Smooth muscle cell of the brain vasculature (primary cell): ENCODE measurements at regions not wholly inside any gene's neighbourhood (a gene's known extent, or its start where the extent isn't known, plus 50 kb on each side); places are given as distances from the start of the nearest gene placed in this dataset.

Source experiments
- DNase-seq: peaks from one replicate; pipeline ENCODE4 v3.0.0-alpha.2; 2012; ENCODE audit warnings: low read depth, low spot score

DNA sequence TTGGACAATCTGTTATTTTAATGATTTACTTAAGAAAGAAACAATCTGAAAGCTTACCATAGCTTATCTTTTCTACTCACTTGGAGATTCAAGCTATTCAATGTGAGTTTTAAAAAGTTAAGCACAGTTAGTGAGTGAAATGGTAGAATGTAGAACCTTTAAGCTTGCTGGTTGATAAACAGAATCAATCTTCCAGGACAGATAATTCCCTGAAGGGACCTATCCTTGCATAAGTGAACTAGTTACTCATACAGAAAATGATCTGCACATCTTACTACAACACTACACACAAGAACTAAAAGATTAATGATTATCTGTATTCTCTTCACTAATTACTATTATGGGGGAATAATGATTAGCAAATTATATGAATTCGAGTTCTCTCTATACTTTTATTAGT lies 165.6 kb downstream of the PALM2AKAP2 start:
- no peak for DNase-seq

DNA sequence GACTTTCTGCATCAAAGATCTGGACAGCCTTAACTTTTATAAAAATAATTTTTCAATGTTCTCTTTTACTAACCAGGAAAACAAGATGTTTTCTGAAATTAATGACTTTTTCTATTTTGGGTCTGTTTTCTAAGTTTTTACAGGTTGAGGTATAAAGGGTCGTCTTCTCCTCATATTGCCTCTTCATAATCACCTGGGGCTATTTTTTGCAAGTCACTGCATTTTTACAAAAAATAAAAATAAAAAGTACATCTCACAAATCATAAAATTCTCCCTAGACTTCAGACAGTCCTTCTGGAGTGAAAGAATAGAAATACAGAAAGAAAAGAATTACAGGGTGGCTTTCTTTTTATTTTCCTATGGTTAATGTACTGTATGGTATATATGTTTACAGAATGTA lies 168.5 kb downstream of the PALM2AKAP2 start:
- DNase-seq, result no peak

DNA sequence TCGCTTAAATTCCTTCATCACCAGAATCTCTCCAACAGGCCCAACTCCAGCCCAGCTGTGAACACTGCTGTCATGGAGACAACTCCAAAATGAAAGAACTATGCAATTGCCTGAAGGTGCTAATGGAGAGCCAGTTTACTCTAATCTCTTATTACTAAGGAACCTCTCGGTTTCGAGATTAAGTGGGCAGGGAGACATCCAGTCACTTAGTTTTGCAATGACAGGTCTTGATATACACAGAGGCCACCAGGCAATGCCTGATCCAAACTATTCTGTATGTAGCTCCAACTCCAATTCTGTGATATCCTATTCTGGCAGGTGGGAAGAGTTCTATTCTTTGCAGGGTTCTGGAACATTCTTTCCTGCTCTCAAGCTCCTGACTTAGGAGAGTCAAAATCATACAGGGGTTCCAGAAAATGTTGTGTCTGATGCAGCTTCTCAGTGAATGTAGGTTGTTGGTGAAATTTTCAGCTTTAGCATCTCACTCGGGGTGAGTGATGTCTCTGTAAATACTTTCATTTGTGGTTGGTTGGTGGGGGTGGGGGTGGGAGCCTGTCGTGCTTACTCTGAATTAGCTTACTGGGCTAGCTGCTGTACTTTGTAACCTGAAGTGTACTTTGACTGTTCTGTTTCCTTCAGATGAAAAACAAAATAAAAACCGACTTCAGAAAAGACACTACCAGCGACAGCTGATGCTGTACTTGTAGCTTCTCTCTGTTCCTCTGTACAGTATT lies 170.9 kb downstream of the PALM2AKAP2 start:
- DNase-seq, result no peak

DNA sequence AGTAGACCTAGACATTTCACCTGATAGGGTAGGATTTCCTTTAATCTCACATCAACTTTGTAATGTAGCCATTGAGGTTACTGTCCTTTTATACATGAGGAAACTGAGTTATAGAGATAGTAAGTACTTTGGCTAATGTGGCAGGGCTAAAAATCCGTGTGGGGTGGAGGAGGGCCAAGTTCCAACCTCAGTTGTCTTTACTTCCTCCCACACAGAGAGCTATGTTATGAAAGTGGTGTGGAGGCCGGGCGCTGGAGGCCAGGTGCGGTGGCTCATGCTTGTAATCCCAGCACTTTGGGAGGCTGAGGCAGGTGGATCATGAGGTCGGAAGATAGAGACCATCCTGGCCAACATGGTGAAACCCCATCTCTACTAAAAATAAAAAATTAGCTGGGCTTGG lies 173.3 kb downstream of the PALM2AKAP2 start:
- no peak for DNase-seq

DNA sequence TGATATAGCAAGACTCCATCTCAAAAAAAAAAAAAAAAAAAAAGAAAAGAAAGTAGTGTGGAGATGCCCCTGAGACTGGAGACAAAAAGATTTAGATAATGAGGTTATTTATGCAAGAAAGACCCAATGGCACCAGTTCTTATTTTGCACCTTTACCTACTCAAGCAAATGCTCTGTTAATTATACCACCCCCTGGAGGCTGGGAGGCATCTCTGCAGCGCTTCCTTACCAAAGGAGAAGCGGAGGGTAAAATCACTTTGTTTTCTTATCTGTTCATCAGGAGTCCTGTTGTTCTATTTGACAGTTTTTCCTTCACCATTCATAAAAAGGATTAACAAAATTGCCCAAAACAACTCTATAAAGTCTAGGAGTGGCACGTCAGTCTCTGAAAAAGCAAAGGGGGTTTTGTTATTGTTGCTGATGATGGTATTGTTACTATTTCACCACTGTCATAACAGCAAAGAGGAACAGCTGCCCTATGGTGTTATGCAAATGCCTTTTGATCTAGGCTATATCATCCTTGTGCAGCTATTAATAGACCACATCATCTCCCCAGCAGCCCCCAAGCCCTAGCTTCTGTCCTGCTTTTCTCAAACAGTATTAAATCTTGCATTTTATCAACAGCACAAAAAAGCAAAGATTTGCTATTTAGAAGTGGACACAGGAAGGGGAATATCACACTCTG lies 174.0 kb downstream of the PALM2AKAP2 start:
- no peak for DNase-seq

DNA sequence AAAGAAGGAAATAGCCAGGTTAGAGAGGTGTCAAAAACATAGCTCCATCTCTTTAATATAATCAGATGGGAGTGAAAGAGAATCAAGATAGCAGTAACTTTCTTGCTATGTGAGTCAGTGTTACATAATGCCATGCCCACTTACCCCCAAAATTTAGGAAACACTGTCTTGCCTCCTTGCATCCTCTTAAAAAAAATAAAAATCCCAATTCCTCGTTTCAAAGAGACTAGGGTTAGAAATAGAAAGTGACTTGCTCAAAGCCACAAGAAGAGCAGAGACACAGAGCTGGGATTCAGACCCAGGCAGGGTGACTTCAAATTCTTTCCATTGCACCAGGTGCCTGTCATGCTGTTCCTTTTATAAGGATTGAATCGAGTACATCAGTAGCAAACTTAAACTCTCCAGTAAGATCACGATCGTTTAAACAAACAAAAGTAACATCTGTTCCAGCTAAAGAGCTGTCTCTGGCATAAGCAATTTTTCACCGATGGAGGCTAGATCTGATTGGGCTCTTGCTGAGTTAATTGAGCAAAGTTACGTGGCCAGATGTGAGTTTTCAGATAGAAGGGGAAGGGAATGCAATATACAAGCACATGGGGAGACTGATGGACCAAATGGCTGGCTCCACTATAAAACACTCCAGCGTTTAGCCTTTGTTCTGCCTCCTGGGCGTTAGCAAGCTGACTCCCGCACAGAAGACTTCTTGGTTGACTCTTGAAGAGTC lies 176.9 kb downstream of the PALM2AKAP2 start:
- no peak for DNase-seq

DNA sequence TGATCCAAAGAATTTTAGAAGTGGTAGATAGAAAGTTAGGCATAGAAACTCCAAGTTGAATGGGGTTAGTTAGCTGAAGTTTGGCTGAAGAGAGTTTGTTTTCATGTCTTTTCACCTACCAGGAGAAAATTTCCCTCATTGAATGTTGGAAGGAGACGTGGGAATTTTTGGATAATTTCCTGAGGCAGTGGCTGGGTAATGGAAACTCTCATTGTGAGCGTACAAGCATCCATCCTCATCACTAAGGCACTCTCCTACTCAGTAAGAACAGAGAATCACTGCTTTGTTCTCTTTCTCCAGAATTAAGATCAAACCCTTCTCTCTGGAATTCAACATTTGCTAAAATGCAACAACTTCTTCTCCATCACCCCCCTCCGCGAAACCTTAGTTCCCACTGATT lies 179.7 kb downstream of the PALM2AKAP2 start:
- no peak for DNase-seq

DNA sequence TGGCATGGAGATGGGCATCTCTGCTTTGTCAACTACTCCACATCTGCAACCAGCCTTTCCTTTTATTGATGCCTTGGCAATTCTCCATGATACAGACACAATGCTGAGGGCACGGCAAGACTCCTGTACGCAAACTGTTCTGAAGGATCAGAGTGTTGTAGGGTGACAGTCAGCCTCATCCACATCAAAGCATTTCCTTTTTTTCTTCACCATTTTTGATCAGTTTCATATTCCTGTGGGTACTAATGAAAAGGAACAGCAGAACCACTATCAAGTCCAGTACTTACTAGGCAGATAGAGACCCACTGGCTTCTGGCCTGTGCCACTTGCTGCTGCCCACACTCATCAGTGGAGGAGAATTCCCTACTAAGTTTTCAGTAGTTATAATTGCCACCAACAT lies 181.6 kb downstream of the PALM2AKAP2 start:
- DNase-seq, result no peak

DNA sequence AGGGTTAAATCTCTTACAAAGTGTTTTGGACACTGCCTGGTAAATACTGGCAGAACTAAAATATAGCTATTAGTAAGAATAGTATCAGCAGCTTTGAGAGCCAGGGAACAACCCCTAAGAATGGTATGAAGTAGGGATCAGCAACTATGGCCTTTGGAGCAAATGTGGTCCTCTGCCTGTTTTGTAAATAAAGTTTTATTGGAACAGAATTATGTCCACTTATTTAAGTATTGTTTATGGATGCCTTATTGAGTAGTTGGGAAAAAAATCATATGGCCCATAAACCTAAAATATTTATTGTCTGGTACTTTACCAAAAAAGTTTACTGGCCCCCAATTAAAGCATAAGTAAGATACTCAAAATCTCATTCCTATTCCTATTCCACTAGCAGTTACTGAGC lies 182.2 kb downstream of the PALM2AKAP2 start:
- DNase-seq, result no peak

DNA sequence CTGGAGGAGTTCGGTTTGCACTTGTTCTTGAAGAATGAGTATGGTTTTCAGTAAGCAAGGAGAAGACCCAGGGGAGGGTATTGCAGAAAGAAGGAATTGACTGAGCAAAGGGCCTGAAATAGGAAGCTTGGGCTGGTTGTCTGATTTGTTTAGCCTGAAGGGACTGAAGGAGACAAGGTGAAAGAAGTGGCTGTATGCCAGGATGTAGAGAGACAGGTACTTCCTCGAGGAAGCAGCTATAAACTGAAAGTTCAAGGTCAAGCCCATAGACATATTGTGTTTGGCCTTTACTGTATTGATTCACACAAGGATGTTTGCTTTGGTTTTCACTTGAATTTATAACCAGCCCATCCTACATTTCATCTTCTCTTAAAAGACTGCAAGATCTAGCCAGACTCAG lies 183.1 kb downstream of the PALM2AKAP2 start:
- DNase-seq, result no peak

DNA sequence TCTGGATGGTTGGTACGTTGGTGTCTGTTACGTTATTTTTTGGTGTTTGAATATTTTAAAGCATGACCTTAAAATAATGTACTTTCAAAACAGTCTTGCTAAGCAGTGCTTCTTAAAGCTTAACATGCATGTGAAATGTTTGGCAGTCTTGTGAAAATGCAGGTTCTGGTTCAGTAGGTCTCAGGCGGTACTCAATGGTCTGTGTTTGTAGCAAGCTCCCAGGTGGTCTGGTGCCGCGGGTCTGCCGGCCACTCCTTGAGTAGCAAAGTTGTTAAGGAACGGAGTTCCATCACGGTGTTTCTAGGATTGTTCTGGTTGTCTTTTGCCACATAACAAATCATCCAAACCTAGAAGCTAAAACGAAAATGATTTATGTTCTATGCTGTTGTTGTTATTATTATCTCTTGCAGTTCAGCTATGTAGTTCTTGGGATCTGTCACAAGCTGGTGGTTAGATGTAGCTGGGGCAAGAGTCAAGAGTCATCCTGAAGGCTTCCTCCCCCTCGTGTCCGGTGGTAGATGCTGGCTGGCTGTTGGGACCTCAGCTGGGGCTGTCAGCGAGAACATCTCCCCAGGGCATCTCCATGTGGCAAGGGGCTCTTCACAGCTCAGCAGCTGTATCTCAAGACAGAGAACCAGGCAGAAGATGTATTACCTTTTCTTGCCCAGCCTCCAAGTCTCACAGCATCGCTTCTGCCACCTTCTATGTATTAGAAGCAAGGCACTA lies 186.8 kb downstream of the PALM2AKAP2 start:
- no peak for DNase-seq

DNA sequence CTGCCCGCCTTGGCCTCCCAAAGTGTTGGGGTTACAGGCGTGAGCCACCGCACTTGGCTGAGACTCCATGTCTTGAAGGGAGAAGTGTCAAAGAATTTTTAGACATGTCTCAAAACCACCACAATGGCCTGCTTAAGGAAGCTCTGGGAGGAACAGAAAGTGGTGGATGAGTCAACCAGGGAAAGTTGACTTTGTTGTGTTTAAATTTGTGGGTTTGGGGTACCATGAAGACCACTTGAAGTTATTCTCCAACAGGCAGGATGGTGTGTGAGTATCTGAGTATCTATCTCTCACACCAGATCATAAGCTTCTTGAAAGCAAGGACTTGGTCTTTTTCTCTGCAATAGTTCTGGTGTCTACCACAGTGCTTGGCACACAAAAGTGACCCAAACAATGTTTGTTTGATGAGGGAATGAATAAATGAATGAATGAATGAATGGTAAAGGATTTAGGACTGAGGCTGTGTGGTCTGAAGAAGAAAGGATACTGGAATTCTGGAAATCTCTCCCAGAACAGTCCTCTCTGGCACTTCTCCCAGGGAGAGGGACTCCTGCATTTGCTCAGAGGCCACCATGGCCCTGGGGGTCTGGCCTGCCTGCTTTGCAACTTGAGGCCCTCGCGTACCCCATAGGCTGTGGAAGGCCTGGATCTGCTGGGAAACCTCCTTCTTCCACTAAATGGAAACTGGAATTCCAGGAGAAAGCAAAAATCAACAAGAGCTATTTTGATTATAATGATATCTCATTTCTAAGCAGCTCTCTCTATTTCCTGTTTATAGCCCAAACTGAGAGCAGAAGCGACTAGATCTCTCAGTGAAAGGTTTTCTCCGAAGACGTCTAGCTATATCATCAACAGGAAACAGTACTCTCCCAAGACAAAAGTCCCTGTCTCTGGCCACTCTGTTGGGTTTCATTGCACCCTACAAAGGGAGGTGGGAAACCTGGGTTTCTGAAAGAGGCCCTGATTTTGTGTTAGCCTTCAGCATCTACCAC lies 187.9 kb downstream of the PALM2AKAP2 start:
- no peak for DNase-seq

DNA sequence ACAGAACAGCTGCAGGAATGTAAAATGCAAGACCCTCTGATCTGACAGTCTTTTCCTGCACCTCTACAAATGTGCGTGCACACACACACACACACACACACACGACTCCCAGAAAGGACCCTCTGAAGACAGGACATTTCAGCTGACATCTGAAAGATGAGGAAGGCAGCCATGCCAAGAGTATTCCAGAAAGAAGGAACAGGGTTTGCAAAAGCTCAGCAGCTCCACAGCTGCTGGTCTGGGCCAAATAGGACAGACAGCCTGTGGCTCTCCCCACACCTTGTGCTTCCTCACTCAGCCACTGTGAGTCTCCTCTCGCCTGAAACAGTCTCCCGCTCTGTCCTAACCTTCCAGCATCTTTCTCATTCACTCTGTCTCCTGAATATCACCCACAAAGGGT lies 189.0 kb downstream of the PALM2AKAP2 start:
- no peak for DNase-seq

DNA sequence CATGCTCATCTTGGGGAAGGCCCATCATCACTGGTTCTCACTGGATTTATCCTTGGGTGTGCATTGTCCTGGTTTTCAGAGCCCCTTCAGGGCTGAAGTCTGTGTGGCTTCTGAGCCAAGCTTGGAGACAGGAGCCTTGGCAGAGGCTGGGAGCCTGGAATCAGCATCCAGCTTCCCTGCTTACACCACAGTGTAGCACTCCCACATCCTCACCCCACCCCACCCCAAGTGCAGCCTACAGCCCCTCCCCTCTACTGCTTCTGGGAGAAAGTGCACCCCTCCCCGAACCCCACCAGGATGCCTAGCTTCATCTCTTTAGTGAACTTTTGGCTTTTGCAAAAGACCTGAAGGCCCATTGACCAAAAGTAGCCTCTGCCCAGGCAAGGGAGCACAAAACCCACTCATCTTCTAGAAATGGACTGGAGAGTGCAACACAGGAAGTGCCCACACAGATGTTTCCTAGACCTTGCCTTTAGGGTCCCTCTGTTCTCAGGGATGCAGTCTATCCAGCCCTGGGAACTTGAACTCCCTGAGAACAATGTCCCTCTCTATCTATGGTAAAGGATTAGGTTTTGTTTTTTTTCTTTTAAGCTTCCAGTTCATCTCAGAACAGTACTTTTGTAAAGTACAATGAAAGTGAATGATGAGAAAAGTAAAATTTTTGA lies 189.7 kb downstream of the PALM2AKAP2 start:
- DNase-seq, result no peak

DNA sequence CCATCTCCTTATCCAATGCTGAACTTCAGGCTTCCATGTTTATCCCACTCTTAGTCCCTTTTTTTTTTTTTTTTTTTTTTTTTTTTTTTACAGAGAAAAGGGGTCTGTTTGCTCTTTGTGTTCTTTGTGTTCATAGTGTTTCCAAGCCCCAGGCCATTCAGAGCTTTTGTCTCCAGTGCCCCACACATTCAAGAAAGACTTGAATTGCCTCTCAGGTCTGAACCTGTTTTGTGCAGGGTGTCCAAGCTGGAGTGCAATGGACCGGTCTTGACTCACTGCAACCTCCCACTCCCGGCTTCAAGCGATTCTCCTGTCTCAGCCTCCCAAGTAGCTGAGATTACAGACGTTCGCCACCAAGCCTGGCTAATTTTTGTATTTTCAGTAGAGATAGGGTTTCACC lies 191.2 kb downstream of the PALM2AKAP2 start:
- no peak for DNase-seq

DNA sequence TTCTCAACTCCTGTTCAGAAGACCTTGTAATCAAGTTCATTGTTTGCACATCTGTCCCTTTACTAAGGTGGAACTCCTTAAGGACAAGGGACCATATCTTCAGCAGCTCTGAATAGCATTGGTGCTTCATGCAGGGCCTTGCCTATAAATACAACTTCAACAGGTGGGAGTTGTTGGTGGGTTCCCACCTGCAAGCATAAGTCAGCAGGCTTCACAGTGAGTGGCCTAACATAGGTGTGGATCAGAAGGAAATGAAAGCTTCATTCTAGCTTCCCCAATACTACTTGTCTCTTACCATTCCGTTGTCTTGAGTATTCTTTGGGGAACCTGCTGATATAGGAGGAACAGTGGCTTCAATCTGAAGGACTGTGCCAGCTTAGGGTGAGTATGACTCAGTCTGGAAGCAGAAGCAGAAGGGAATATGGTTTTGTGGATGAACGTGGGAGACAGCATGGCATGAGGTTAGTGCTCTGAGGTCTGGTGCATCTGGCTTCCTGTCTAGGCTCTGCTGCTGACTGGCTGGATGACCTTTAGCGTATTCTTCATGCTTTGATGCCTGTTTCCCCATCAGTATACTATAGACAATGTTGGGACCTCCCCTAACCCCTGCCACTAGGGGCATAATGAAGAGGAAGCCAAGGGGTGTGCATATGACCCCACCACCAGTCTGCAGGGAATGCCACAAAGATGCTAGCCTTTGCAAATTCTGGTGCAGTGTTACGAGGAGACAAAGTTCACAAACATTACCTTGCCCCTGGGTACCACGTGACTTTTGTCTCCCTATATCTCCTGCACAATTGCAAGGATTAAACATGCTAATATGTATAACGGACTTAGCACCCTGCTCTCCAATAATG lies 192.3 kb downstream of the PALM2AKAP2 start:
- DNase-seq, result no peak

DNA sequence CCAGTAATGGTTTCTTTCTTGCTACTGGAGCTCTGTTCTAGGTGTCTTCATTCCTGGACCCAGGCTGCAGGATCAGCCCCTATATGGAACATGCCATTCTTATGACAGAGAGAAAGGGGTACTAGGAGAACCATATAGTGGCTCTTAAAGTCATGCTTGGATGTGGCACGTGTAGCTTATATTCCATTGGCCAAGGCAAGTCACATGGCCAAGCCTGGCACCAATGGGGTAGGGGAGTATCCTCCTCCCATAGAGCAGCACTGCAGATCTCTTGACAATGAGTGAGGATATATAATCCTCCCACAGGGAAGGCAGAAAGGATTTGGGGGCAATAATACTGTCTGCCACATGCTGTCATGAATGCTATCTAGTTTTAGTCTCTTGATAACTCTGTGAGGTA lies 193.3 kb downstream of the PALM2AKAP2 start:
- DNase-seq, result no peak

DNA sequence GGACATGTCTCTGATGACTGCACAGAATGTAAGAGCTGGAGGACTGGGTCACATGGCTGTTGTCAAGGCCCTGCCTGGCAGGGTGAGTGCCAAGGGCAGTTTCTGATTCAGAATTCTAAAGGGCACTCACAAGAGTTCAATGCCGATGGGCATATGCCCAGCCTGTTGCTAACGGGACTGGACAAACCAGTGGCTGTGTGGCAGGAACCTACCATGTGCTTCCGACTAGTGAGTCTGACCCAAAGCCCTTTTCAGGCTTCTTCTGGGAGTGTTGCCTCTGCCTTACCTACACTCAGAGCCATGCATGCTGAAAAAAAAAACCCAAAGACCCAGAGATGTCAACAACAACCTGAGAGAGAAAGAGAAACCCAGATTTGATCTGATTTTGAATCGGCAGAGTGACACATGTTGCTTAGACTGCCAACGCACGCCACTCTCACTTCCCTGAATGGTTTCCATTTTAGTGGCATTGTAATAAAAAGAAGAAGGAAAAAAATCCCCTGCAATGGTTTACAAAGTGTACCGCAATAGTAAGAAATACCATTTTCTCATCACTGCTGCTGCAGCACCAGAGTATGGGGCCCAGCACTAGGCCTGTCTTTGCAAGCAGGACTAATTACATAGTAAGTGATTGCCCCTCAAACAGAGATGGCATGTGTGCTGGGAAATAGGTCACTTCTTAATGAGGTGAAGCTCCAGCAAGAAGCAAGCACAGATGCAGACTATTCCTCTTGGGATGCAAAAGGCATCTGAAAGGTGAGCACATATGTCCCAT lies 194.3 kb downstream of the PALM2AKAP2 start:
- no peak for DNase-seq

DNA sequence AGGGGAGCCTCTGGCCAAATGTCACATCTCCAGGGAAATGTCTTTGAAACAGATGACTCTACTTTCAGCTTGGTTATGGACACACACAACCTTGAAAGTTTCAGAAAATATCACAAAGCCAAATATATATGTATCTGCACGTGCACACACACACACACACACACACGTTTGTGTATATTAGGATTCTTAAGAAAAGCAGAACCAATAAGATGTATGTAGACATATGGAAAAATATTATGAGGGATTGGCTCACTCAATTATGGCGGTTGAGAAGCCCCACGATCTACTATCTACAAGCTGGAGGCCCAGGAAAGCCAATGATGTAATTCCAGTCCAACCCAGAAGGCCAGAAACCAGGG lies 194.9 kb downstream of the PALM2AKAP2 start:
- DNase-seq, result no peak
